H9 (cell line): ENCODE measurements at regions not wholly inside any gene's neighbourhood (a gene's known extent, or its start where the extent isn't known, plus 50 kb on each side); places are given as distances from the start of the nearest gene placed in this dataset.
A peak's percentile ranks its signal among the peaks of the same experiment; 100 is the strongest.

ENCODE experiments used
- DNase-seq: peaks from one replicate; pipeline ENCODE4 v3.0.0-alpha.2; 2017
- H2AFZ ChIP-seq: one replicate; pipeline ENCODE4 v1.6.1; 2013; ENCODE audit warnings: mild to moderate bottlenecking, low read length, control low read depth, moderate library complexity
- H2AK5ac ChIP-seq: 2 replicates; pipeline ENCODE4 v1.6.1; 2013; ENCODE audit warnings: low read length, control low read depth, mixed read lengths; ENCODE audit not compliant: insufficient read length
- H2BK120ac ChIP-seq: one replicate; pipeline ENCODE4 v1.6.1; 2013; ENCODE audit warnings: low read depth, mild to moderate bottlenecking, low read length, control low read depth, inconsistent platforms; ENCODE audit not compliant: poor library complexity, severe bottlenecking
- H2BK12ac ChIP-seq: 2 replicates; pipeline ENCODE4 v1.6.1; 2013; ENCODE audit warnings: low read length, control low read depth, mixed read lengths, low read depth; ENCODE audit not compliant: insufficient read length
- H2BK15ac ChIP-seq: 2 replicates; pipeline ENCODE4 v1.6.1; 2013; ENCODE audit warnings: low read depth, low read length, control low read depth
- H2BK20ac ChIP-seq: one replicate; pipeline ENCODE4 v1.6.1; 2013; ENCODE audit warnings: low read depth, mild to moderate bottlenecking, low read length, control low read depth, inconsistent platforms; ENCODE audit not compliant: poor library complexity, severe bottlenecking
- H2BK5ac ChIP-seq: 2 replicates; pipeline ENCODE4 v1.6.1; 2013; ENCODE audit warnings: low read length, control low read depth, mixed read lengths; ENCODE audit not compliant: insufficient read length
- H3K14ac ChIP-seq: 2 replicates; pipeline ENCODE4 v1.6.1; 2013; ENCODE audit warnings: low read length, control low read depth; ENCODE audit not compliant: insufficient read depth
- H3K18ac ChIP-seq: 2 replicates; pipeline ENCODE4 v1.6.1; 2013; ENCODE audit warnings: low read depth, mild to moderate bottlenecking, mixed read lengths, low read length, control low read depth; ENCODE audit not compliant: insufficient read length
- H3K23ac ChIP-seq: 2 replicates; pipeline ENCODE4 v1.6.1; 2013; ENCODE audit warnings: low read length, control low read depth, mixed read lengths, low read depth; ENCODE audit not compliant: insufficient read length
- H3K23me2 ChIP-seq: 2 replicates; pipeline ENCODE4 v1.6.1; 2013; ENCODE audit warnings: low read depth, mild to moderate bottlenecking, mixed read lengths, low read length, control low read depth; ENCODE audit not compliant: insufficient read length, poor library complexity, severe bottlenecking
- H3K27ac ChIP-seq: 2 replicates; pipeline ENCODE4 v1.5.1; 2013; ENCODE audit warnings: low read length, control low read depth, mixed read lengths, low read depth; ENCODE audit not compliant: insufficient read length
- H3K27me3 ChIP-seq: 2 replicates; pipeline ENCODE4 v1.6.1; 2013; ENCODE audit warnings: low read length, control low read depth, inconsistent platforms; ENCODE audit not compliant: insufficient read depth
- H3K4ac ChIP-seq: 2 replicates; pipeline ENCODE4 v1.6.1; 2013; ENCODE audit warnings: low read depth, mild to moderate bottlenecking, control low read depth, inconsistent platforms, low read length, moderate library complexity
- H3K4me1 ChIP-seq: 2 replicates; pipeline ENCODE4 v1.6.1; 2013; ENCODE audit warnings: low read length, control low read depth, inconsistent platforms; ENCODE audit not compliant: insufficient read depth
- H3K4me2 ChIP-seq: 2 replicates; pipeline ENCODE4 v1.6.1; 2013; ENCODE audit warnings: low read length, control low read depth, mixed read lengths; ENCODE audit not compliant: insufficient read length, insufficient read depth
- H3K56ac ChIP-seq: 2 replicates; pipeline ENCODE4 v1.6.1; 2013; ENCODE audit warnings: low read depth, mild to moderate bottlenecking, mixed read lengths, low read length, control low read depth; ENCODE audit not compliant: insufficient read length
- H3K79me1 ChIP-seq: 2 replicates; pipeline ENCODE4 v1.6.1; 2013; ENCODE audit warnings: low read depth, mild to moderate bottlenecking, moderate library complexity, low read length, control low read depth, inconsistent platforms; ENCODE audit not compliant: insufficient read depth, poor library complexity, severe bottlenecking
- H3K79me2 ChIP-seq: 2 replicates; pipeline ENCODE4 v1.6.1; 2013; ENCODE audit warnings: low read length, control low read depth, inconsistent platforms; ENCODE audit not compliant: insufficient read depth
- H3K9ac ChIP-seq: 2 replicates; pipeline ENCODE4 v1.6.1; 2013; ENCODE audit warnings: low read length, control low read depth, mixed read lengths; ENCODE audit not compliant: insufficient read length; ENCODE audit errors: extremely low read depth
- H3K9me3 ChIP-seq: one replicate; pipeline ENCODE4 v1.6.1; 2013; ENCODE audit warnings: low read depth, low read length, inconsistent platforms; ENCODE audit not compliant: control insufficient read depth
- H3T11ph ChIP-seq: one replicate; pipeline ENCODE4 v1.6.1; 2013; ENCODE audit warnings: mild to moderate bottlenecking, low read length, control low read depth, inconsistent platforms
- H4K20me1 ChIP-seq: one replicate; pipeline ENCODE4 v1.6.1; 2013; ENCODE audit not compliant: control insufficient read depth, insufficient read length, insufficient read depth
- H4K5ac ChIP-seq: 2 replicates; pipeline ENCODE4 v1.6.1; 2013; ENCODE audit warnings: low read depth, mild to moderate bottlenecking, mixed read lengths, low read length, control low read depth; ENCODE audit not compliant: insufficient read length
- H4K8ac ChIP-seq: replicated peaks from 2 replicates; pipeline ENCODE4 v1.6.1; 2013; ENCODE audit warnings: low read length, control low read depth, mixed read lengths, low read depth; ENCODE audit not compliant: insufficient read length
- H4K91ac ChIP-seq: 2 replicates; pipeline ENCODE4 v1.6.1; 2013; ENCODE audit warnings: low read depth, mild to moderate bottlenecking, moderate library complexity, mixed read lengths, low read length, control low read depth; ENCODE audit not compliant: insufficient read length
- H3K27ac Mint-ChIP-seq, 3 experiments: 2 replicates in 2 of 3; 3 replicates in 1 of 3; pipeline ENCODE4 v1.8.0; 2020 to 2021; ENCODE audit warnings: mixed read lengths in 3 of 3, mild to moderate bottlenecking in 1 of 3, moderate library complexity in 1 of 3
- H3K27me3 Mint-ChIP-seq: 2 replicates; pipeline ENCODE4 v1.8.0; 2021; ENCODE audit warnings: low read depth, mild to moderate bottlenecking, moderate library complexity, mixed read lengths
- H3K36me3 Mint-ChIP-seq, 3 experiments: 2 replicates in 2 of 3; 3 replicates in 1 of 3; pipeline ENCODE4 v1.8.0; 2020 to 2021; ENCODE audit warnings: low read depth in 3 of 3, mixed read lengths in 3 of 3; ENCODE audit not compliant: insufficient read depth in 1 of 3
- H3K4me1 Mint-ChIP-seq, 2 experiments: 2 replicates each; pipeline ENCODE4 v1.8.0; 2020; ENCODE audit warnings: mixed read lengths in 2 of 2
- H3K4me3 Mint-ChIP-seq, 2 experiments: 2 replicates in 1 of 2; 3 replicates in 1 of 2; pipeline ENCODE4 v1.8.0; 2020 to 2021; ENCODE audit warnings: mild to moderate bottlenecking in 2 of 2, mixed read lengths in 2 of 2, moderate library complexity in 1 of 2
- H3K9me3 Mint-ChIP-seq, 2 experiments: 2 replicates in 1 of 2; 3 replicates in 1 of 2; pipeline ENCODE4 v1.8.0; 2020; ENCODE audit warnings: mild to moderate bottlenecking in 2 of 2, mixed read lengths in 2 of 2, moderate library complexity in 1 of 2
- WGBS: extraction: QIAGEN DNeasy Blood & Tissue Kit; methylation state at CpG from one replicate; pipeline ENCODE4 v1.1.7; 2013; ENCODE audit warnings: missing lambda C conversion rate, low lambda C conversion rate, mixed read lengths; ENCODE audit not compliant: insufficient read length; ENCODE audit errors: extremely low coverage; 5-methylcytosine and 5-hydroxymethylcytosine counted together
- TF ChIP-seq, protein P1 (sequence below): fragments of 200-600 bp; sonication (generic); conservative IDR thresholded peaks from 3 replicates; pipeline ENCODE4 v1.8.0; 2021; ENCODE audit warnings: antibody characterized with exemption, mild to moderate bottlenecking

DNA sequence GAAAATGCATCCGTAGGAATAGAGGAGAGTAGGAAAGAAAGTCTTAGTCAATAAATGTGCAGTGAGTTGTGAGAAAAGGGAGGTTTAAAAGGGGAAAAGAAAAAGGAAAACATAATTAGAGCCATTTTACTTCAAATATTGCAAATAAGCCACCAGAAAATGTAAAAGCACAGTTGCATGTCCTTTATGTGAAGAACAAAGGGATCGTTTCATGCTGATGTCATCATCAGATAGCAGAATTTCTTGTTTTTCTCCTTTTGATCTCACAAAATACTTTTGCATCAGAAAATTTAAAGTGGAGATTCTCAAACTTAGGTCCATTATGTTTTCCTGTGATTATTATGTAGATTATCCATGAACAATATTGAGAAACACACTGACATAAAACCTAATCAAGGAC, 166.7 kb downstream of the HAO1 start:
- Histone ChIP-seq H3K18ac (no peak overlapping the region), H4K5ac (no peak overlapping the region), H2BK12ac (no peak overlapping the region), H4K91ac (no peak overlapping the region), H2AFZ (no peak overlapping the region), H3K4me2 (no peak overlapping the region), H2BK5ac (no peak overlapping the region), H3K4me1 (no peaks in the 10 kb centered on the region), H3T11ph (no peak overlapping the region), H3K23ac (no peak overlapping the region), H3K79me2 (no peaks in the 10 kb centered on the region), H2AK5ac (no peak overlapping the region), H3K4ac (no peak overlapping the region), H3K27me3 (no peaks in the 10 kb centered on the region), H3K14ac (no peak overlapping the region), H3K56ac (no peak overlapping the region), H4K8ac (no peak overlapping the region), H3K9me3 (peaks cover 6% of the 10 kb centered on the region), H3K27ac (no peak overlapping the region), H3K23me2 (no peaks in the 10 kb centered on the region), H4K20me1 (no peaks in the 10 kb centered on the region), H3K79me1 (no peaks in the 10 kb centered on the region), H2BK15ac (no peak overlapping the region), H2BK120ac (no peak overlapping the region), H3K9ac (no peak overlapping the region), H2BK20ac (no peak overlapping the region)
- TF ChIP-seq, protein P1, sequence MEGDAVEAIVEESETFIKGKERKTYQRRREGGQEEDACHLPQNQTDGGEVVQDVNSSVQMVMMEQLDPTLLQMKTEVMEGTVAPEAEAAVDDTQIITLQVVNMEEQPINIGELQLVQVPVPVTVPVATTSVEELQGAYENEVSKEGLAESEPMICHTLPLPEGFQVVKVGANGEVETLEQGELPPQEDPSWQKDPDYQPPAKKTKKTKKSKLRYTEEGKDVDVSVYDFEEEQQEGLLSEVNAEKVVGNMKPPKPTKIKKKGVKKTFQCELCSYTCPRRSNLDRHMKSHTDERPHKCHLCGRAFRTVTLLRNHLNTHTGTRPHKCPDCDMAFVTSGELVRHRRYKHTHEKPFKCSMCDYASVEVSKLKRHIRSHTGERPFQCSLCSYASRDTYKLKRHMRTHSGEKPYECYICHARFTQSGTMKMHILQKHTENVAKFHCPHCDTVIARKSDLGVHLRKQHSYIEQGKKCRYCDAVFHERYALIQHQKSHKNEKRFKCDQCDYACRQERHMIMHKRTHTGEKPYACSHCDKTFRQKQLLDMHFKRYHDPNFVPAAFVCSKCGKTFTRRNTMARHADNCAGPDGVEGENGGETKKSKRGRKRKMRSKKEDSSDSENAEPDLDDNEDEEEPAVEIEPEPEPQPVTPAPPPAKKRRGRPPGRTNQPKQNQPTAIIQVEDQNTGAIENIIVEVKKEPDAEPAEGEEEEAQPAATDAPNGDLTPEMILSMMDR = no peak
- Mint-ChIP-seq H3K4me1 (peaks cover 7% of the 10 kb centered on the region in 2 experiments; a peak in 3 of 4 replicates), H3K27me3 (no peaks in the 10 kb centered on the region), H3K36me3 (peaks cover 6 to 25% (median 13%) of the 10 kb centered on the region in 3 experiments), H3K4me3 (no peak overlapping the region), H3K27ac (peak overlapping the region in 1 of 3 experiments; percentile 8; a peak in 1 of 7 replicates), H3K9me3 (peaks cover 24 to 28% of the 10 kb centered on the region in 2 experiments)
- no peak for DNase-seq
- no CpG with 5 or more reads among the region's 2 CpGs for WGBS
